NB4 (cell line): ENCODE measurements at regions not wholly inside any gene's neighbourhood (a gene's known extent, or its start where the extent isn't known, plus 50 kb on each side); places are given as distances from the start of the nearest gene placed in this dataset.

ENCODE experiments used
- POLR2A ChIP-seq: IDR thresholded peaks from 2 replicates; pipeline ENCODE4 v1.6.1; 2011; ENCODE audit warnings: mild to moderate bottlenecking; ENCODE audit not compliant: insufficient read length; ENCODE audit errors: extremely low read depth
- TF ChIP-seq, protein P1 (sequence below): IDR thresholded peaks from one replicate; pipeline ENCODE4 v1.5.1; 2012; ENCODE audit warnings: low read depth, low read length

- TF ChIP-seq, protein P1, sequence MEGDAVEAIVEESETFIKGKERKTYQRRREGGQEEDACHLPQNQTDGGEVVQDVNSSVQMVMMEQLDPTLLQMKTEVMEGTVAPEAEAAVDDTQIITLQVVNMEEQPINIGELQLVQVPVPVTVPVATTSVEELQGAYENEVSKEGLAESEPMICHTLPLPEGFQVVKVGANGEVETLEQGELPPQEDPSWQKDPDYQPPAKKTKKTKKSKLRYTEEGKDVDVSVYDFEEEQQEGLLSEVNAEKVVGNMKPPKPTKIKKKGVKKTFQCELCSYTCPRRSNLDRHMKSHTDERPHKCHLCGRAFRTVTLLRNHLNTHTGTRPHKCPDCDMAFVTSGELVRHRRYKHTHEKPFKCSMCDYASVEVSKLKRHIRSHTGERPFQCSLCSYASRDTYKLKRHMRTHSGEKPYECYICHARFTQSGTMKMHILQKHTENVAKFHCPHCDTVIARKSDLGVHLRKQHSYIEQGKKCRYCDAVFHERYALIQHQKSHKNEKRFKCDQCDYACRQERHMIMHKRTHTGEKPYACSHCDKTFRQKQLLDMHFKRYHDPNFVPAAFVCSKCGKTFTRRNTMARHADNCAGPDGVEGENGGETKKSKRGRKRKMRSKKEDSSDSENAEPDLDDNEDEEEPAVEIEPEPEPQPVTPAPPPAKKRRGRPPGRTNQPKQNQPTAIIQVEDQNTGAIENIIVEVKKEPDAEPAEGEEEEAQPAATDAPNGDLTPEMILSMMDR: no peak
- TF ChIP-seq POLR2A: no peak
These were observed 1146.4 kb downstream of the NAALADL2 start for GRCh38 chr3:176005564-176005963.
